D721Med (cell line): ENCODE measurements at regions not wholly inside any gene's neighbourhood (a gene's known extent, or its start where the extent isn't known, plus 50 kb on each side); places are given as distances from the start of the nearest gene placed in this dataset.
"Not testable (repeated sequence)": the region's sequence is repeated elsewhere in the genome, so short reads cannot be mapped to it uniquely, and the experiment has no call there.

Experiments
- DNase-seq: peaks from one replicate; pipeline ENCODE4 v3.0.0; 2011; ENCODE audit warnings: low spot score; ENCODE audit not compliant: insufficient read length
- FAIRE-seq: peaks from 2 replicates; lab custom pipeline; 2011; peaks lifted over from hg19 to GRCh38; lab: Jason Lieb, UNC
- CTCF ChIP-seq: IDR thresholded peaks from 2 replicates; pipeline ENCODE4 v1.5.1; 2012; ENCODE audit warnings: mild to moderate bottlenecking, control low read depth; ENCODE audit not compliant: insufficient read depth; ENCODE audit errors: missing control alignments

- no peak for FAIRE-seq
- TF ChIP-seq CTCF = no peak
- no peak for DNase-seq
Observed at GRCh38 chr6:141388666-141389065, 744.1 kb upstream of the GJE1 start.

GRCh38 chr6:141370438-141370837, 762.3 kb upstream of the GJE1 start:
- no peak for TF ChIP-seq CTCF

GRCh38 chr6:141366796-141367195, 765.9 kb upstream of the GJE1 start:
- DNase-seq, FAIRE-seq: not testable (repeated sequence)

More at GRCh38 chr6:141370438-141370837, 762.3 kb upstream of the GJE1 start:
- FAIRE-seq = no peak
- no peak for DNase-seq

- DNase-seq = no peak
- FAIRE-seq = no peak
- TF ChIP-seq CTCF = no peak
Observed at GRCh38 chr6:141364694-141365093, 768.0 kb upstream of the GJE1 start.

- no peak for TF ChIP-seq CTCF
- DNase-seq = no peak
- FAIRE-seq = no peak
Observed at GRCh38 chr6:141364232-141364631, 768.5 kb upstream of the GJE1 start.

- TF ChIP-seq CTCF = no peak
- FAIRE-seq (no peak), DNase-seq (no peak)
Observed at GRCh38 chr6:141361559-141361958, 771.2 kb upstream of the GJE1 start.

GRCh38 chr6:141359953-141360352, 772.8 kb upstream of the GJE1 start:
- no peak for DNase-seq
- no peak for TF ChIP-seq CTCF
- no peak for FAIRE-seq
